ENCODE measurements at regions not wholly inside any gene's neighbourhood (a gene's known extent, or its start where the extent isn't known, plus 50 kb on each side); places are given as distances from the start of the nearest gene placed in this dataset.

DNA sequence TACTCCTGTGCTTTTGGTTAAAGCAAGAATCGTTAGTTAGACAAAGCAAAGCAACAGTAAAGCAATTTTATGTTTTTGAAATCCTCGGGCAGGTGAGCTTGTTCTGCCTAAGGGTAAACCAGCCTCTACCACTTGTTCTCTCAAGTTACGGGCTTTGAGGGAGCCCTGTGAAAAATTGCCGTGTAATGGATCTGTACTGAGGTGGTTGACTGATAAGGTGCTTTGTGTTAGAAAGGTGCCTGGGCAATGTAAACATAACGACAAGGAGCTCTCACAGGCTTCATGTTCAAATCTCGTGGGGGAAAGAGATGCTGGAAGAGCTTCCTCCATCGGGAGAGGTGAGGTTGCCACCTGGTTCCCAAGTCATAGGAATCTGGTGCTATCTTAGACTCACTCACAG is 111.8 kb downstream of the TRAPPC11 start:
- TF ChIP-seq CTCF (IDR thresholded peaks at IDR 0.05) (no peak), EZH2 (IDR thresholded peaks at IDR 0.05) (no peak), EZH2phosphoT487 (IDR thresholded peaks at IDR 0.05) (no peak)
